GM19468 (cell line): ENCODE measurements at regions not wholly inside any gene's neighbourhood (a gene's known extent, or its start where the extent isn't known, plus 50 kb on each side); places are given as distances from the start of the nearest gene placed in this dataset.
"Not testable (repeated sequence)": the region's sequence is repeated elsewhere in the genome, so short reads cannot be mapped to it uniquely, and the experiment has no call there.

Experiments
- ATAC-seq: cut with Tn5 transposase; IDR thresholded peaks from one replicate; pipeline ENCODE4 v1.9.1; 2021; ENCODE audit warnings: mild to moderate bottlenecking, moderate library complexity, moderate number of reproducible peaks; ENCODE audit not compliant: unreplicated experiment; ENCODE audit errors: extremely low read depth

- no peak for ATAC-seq
Measured at GRCh38 chr13:89066868-89067466, 1395.8 kb downstream of the SLITRK5 start.

- ATAC-seq = no peak
Measured at GRCh38 chr13:89072979-89073378, 1401.8 kb downstream of the SLITRK5 start.

DNA sequence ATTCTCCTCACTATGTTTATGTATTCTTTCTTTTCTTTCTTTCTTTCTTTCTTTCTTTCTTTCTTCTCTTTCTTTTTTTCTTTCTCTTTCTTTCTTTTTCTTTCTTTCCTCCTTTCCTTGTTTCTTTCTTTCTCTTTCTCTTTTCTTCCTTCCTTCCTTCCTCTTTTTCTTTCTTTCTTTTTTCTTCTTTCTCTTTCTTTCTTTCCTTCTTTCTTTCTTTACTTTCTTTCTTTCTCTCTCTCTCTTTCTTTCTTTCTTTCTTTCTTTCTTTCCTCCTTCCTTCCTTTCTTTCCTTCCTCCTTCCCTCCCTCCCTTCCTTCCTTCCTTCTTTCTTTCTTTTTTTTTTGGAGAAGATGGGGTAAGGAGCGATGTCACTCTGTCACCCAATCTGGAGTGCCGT, 1405.5 kb downstream of the SLITRK5 start:
- ATAC-seq = no peak

- no peak for ATAC-seq
Measured at GRCh38 chr13:89082623-89083022, 1411.5 kb downstream of the SLITRK5 start.

DNA sequence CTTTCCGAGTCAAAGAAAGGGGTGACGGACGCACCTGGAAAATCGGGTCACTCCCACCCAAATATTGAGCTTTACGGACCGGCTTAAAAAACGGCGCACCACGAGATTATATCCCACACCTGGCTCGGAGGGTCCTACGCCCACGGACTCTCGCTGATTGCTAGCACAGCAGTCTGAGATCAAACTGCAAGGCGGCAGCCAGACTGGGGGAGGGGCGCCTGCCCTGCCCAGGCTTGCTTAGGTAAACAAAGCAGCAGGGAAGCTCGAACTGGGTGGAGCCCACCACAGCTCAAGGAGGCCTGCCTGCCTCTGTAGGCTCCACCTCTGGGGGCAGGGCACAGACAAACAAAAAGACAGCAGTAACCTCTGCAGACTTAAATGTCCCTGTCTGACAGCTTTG, 1416.9 kb downstream of the SLITRK5 start:
- ATAC-seq = not testable (repeated sequence)

DNA sequence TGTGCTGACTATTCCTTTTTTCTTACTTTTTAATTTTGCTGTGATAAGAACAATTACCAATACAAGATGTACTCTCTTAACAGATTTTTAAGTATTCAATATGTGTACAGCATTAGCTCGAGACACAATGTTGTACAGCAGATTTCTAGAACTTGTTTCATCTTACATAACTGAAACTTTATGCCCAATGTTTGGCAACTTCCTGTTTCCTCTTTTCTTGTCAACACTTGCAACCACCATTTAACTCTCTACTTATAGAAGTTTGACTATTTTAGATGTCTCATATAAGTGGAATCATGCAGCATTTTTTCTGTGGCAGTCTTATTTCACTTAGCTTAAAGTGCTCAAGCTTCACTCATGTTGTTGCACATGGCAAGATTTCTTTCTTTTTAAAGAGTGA, 1426.8 kb downstream of the SLITRK5 start:
- no peak for ATAC-seq

GRCh38 chr13:89113744-89114143, 1442.6 kb downstream of the SLITRK5 start:
- ATAC-seq = no peak

- ATAC-seq = no peak
Measured at GRCh38 chr13:89115307-89115706, 1444.1 kb downstream of the SLITRK5 start.

- no peak for ATAC-seq
Measured at GRCh38 chr13:89136678-89137077, 1465.5 kb downstream of the SLITRK5 start.

DNA sequence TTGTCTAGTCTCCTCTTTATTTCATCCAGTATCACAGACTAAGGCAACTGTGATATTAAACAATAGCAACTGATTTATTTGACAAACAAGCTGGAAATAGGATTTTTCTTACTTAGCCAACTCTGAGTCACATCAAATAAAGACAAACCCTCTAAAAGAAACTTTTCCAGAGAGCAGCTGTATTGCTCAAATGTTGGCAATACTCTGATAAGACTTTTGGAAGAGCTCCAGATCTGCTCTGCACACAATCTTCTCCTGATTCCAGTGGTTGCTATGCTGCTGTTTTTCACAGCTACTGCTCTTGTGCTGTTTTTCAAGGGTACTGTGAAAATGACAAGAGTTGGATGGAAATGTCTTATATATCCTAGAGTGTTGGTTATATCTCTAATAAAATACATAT, 1479.2 kb downstream of the SLITRK5 start:
- ATAC-seq = no peak

DNA sequence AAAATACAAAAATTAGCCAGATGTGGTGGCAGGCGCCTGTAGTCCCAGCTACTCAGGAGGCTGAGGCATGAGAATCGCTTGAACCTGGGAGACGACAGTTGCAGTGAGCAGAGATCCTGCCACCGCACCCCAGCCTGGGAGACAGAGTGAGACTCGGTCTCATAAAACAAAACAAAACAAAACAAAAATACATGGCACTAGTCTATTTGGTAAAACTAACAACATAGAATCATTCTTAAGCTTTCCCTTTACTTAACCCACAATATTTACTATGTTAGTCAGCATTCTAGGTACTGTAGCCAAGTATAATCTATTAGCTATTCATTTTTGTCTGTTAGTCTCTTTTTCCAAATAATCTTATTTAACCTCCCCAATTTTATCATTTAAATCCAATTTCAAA, 1482.8 kb downstream of the SLITRK5 start:
- ATAC-seq = no peak

DNA sequence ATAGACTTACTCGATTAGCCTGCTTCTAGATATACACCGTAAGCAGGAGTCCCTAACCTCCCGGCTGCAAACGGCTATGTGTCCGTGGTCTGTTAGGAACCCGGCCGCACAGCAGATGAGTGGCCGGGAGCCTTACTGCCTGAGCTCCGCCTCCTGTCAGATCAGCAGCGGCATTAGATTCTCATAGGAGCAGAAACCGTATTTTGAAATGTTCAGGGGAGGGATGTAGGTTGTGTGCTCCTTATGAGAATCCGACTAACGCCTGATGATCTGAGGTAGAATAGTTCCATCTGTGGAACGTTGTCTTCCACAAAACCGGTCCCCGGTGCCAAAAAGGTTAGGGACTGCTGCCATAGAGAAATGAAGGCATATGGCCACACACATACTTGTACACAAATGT, 1491.9 kb downstream of the SLITRK5 start:
- ATAC-seq = no peak

DNA sequence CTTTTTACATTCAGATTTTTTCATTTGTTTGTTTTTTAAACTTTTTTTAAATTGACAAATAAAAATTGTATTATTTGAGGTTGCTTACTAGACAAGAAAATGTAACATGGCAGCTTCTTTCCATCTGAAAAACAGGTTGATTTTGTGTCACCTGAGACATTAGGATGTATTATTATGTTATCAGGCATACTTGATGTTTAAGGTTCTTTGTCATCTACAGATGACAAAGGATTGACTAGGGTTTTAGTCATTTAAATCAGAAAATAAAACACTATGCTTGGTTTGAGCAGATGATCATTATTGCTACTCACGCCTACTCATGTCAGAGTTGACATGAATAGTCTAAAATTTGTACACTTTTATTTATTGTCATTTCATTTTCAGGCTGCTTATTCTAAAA, 1494.5 kb downstream of the SLITRK5 start:
- ATAC-seq = no peak

- ATAC-seq = no peak
Measured at GRCh38 chr13:89169951-89170350, 1498.8 kb downstream of the SLITRK5 start.

DNA sequence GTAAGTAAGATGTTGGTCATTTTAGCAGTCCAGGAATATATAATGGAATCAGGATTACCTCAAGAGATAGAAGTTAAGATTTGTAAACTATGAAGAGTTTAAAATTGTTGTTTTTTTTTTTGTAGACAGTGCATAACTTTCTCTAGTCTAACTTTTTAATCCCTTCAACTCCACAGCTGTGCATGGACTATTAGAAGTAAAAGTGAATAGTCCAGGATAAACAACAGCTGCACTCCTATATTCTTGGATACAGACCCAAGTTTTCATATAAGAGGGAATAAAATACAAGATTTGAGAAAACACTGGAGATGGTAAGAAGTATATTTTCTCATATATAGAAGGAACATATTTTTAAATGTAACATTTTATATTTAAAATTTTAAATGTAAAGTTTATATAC, 1509.9 kb downstream of the SLITRK5 start:
- ATAC-seq = no peak

GRCh38 chr13:89199138-89199537, 1528.0 kb downstream of the SLITRK5 start:
- ATAC-seq = no peak

- no peak for ATAC-seq
Measured at GRCh38 chr13:89204435-89204834, 1533.3 kb downstream of the SLITRK5 start.

GRCh38 chr13:89205856-89206520, 1534.8 kb downstream of the SLITRK5 start:
- ATAC-seq = no peak

DNA sequence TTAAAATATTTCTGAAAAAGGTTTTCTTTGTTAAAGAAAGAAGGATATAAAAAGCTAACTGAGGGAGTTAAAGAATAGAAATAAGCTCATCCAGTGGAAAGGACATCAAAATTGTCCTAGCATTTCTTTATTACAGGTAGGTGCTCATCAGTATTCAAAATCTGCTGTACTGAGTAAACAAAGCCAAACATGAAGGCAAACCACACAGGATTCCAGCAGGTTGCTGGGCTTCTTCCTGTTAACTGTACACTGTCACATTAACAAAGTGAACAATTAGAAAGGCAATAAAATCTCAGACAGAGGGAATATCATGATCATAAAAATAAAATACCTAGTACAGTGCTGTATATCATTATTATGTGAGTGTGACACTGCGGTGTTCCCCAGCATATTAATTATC, 1541.0 kb downstream of the SLITRK5 start:
- no peak for ATAC-seq

- ATAC-seq = no peak
Measured at GRCh38 chr13:89214185-89214584, 1543.0 kb downstream of the SLITRK5 start.

DNA sequence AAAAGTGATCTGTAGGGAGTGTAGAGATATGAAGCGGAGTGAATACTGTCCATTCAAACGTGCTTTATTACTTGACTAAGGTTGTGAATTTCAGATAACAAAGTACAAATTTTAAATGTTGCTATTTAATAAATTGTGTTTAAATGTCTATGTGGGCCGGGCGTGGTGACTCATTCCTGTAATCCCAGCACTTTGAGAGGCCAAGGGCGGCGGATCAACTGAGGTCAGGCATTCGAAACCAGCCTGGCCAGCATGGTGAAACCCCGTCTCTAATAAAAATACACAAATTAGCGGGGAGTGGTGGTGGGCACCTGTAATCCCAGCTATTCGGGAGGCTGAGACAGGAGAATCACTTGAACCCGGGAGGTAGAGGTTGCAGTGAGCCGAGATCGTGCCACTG, 1544.1 kb downstream of the SLITRK5 start:
- not testable (repeated sequence) for ATAC-seq

DNA sequence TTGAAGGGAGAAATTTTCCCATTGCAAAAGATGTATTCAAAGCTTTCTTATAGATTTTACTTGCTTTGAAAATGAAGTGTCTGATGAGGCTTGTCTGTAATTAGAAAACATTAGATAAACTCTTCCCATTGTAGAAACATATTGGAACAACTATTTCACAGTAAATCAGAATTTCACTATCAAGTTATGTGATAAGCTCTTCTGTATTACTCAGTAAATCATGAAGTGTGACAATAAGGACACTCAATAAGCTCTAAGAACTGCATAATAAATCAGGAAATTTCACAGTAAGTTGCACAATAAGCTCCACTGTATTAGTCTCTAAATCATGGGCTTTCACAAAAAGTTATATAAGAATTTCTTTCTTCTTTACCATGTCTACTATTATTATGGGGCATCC, 1546.6 kb downstream of the SLITRK5 start:
- no peak for ATAC-seq
